ENCODE measurements at regions not wholly inside any gene's neighbourhood (a gene's known extent, or its start where the extent isn't known, plus 50 kb on each side); places are given as distances from the start of the nearest gene placed in this dataset.
"Not testable (repeated sequence)": the region's sequence is repeated elsewhere in the genome, so short reads cannot be mapped to it uniquely, and the experiment has no call there.

DNA sequence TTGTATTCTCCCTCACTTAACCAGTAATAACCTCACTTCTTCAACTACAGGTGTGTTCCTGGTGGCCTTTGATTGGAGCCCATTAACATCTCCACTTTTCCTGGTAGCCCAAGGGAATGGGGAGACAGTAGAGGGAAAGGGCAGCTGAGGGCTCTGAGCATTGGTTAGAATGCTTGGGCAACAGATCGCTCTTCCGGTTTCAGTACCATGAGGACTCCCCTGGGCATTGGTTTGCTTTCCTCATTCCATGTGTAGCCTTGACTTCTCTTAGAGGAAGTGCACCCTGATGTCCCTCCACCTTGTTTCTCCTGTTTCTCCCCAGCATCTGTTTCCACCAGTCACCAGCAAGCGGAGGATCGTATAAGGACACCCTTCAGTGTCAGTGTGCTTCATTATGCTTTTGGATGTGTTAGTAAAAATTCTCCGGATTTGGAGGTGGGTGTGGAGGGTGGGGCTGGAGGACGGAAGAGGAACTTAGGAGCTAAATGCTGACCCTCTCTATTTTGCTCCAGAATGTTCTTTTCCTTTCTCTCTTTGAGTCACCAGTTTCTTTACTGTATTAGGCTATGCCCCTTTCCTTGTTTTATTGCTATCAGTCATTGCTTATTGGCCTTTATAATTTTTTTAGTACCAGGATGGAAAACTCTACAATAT, 50.6 kb upstream of the ZNG1B start:
- not testable (repeated sequence) for DNase-seq

DNA sequence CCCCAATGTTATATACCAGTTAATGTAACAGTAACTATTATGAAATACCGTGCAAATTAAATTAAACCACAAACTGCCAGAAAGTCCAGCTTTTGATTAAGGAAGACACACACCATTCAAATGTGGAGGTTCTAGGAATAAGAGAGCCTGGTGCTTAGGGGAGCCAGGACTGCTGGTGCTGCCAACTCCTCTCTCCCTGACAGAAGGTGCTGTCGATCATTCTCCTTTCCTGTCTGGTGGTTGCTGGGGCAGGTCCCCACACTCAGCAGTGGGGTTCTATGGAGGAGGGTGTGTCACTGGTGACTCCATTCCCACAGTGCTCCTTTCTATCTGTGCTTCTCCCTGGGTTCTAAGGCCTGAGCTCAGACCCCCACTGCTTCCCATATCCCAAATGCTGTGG, 57.9 kb upstream of the ZNG1B start:
- not testable (repeated sequence) for DNase-seq

DNA sequence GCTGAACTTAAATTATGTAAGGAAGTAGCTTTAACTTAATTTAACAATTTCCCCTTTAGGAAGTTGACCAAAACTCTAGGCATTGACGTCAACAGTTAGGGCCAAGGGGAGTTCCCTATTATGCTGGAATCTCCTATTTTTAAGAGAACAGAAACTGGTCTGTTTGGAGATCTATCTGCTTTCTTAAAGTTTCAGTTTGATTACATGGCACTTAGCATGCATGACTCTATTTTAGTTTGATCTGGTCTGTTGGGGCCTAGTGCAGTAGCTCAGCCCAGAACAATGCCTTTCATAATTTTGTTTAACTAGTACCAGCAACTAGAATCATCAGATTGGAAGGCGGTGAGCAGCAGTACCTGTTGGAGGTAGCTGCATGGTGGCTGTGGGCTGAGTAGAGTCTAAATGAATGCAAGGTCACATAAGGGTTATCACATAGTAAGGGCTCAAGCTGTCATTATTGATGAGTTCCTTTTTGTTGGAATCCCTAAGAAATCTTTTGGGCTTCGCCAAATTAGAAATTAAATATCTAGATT, 60.5 kb upstream of the ZNG1B start:
- DNase-seq: no peak

DNA sequence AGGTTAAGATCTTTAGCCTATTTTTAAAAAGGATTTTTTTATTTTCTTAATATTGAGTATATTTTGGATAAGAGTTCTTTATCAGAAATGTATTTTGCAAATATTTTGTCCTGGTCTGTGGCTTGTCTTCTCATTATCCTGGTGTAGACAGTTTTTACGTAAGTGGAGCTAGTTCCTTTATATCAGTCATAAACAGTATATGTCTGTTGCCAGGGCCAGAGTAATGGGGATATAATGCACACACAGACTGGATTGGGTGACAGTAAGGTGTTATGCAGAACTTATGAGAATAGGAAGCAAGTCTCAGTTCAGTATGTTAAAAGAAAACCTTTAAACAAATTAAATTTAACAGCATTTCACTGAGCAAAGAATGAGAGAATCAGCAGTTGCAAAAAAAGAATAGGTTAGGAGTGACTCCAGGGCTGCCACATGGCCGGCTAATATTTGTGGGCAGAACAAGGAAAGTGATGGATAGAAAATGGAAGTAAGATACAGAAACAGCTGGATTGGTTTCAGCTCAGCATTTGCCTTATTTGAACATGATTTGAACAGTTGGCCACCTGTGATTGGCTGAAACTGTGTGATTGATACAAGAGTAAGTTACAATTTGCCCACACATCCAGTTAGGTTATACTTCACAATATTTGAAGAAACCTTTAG, 61.1 kb upstream of the ZNG1B start:
- DNase-seq: no peak

DNA sequence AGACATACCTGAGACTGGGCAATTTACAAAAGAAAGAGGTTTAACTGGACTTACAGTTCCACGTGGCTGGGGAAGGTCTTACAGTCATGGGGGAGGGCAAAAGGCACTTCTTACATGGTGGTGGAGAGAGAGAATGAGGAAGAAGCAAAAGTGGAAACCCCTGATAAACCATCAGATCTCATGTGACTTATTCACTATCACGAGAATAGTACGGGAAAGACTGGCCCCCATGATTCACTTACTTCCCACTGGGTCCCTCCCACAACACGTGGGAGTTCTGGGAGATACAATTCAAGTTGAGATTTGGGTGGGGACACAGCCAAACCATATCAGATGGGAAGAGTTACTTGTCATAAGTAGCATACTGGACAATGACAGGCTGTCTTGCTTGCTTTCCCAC, 62.6 kb upstream of the ZNG1B start:
- DNase-seq: not testable (repeated sequence)

DNA sequence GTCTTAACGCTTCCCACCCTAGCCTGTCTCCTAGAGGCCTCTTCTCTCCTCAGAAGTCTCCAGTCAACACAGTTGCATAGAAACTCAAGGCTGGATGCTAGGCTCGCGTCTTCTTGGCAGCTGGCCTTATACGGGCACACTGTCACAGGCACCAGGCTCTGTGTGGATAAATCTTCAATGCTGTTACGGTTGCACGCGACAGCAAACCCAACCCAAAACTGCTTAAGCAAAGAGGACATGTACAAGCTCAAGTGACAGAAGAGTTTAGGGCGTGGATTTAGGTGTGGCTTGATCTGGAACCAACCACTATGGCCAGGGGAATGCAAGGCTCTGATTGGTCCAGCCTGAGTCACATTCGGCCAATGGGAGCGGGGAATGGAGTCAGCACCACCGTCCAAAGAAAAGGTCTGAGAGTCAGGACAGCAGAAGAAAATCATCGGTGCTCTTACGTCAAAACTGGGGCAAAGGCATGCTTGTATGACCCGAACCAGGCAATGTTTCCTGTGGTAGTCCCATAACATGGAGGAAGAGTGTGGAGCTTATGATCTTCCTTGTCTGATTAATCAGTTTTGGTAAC, 65.1 kb upstream of the ZNG1B start:
- not testable (repeated sequence) for DNase-seq

DNA sequence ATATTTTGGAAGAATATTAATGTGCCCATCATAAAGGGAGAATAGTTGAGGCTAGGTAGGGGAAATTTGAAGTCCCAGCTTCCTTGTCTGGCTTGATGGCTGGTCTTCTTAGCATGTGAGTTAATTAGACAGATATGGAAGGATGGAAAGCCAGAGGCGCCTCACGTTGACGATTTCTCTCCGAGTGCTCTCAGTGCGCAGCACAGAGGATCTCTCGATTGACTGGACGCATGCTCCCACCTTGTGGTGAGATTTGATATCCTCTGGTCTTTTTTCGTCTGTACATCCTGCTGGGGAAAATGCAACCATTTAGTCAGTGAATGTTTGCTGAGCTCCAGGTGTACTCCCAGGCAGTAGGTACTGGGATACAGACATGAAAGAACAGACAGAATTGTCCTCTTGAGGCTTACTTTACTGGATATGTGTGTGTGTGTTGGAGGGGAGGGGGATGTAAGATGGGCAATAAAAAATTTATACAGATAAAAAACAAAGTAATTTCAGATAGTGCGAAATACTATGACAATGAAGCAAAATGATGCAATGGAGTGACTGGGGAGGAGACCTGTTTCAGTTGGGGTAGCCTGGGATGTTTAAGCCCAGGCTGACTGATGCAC, 66.9 kb upstream of the ZNG1B start:
- peak; percentile 75 for DNase-seq

DNA sequence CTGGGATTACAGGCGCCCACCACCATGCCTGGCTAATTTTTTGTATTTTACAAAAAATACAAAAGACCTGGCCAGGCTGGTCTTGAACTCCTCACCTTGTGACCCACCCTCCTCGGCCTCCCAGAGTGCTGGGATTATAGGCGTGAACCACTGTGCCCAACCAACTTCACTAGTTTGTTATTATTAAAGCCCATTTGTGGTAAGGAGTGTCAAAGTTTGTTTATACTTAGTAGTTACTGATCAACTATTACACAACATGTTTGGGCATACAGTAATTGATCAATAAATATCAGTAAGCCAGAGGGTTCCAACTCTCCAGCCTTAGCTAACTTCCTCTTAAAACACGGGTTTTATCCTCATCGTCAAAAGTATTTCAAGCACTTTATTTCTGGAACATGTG, 67.5 kb upstream of the ZNG1B start:
- no peak for DNase-seq

DNA sequence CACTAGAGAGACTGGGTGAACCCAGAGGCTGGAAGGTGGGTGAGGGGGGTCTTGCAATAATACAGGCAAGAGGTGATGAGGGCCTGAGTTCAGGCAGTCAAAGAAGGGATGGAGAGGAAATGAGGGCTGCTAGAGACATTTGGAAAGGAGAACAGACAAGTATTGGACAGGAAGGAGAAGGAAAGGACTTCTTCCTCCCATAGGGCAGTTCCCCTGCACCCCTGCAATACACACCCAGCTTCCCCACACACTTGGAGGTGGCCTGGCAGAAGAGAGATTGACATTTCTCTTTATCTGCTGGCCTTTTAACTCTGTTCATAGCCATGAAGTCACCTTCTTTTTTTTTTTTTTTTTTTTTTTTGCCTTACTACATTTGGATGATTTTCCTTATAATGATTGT, 68.9 kb upstream of the ZNG1B start:
- not testable (repeated sequence) for DNase-seq

DNA sequence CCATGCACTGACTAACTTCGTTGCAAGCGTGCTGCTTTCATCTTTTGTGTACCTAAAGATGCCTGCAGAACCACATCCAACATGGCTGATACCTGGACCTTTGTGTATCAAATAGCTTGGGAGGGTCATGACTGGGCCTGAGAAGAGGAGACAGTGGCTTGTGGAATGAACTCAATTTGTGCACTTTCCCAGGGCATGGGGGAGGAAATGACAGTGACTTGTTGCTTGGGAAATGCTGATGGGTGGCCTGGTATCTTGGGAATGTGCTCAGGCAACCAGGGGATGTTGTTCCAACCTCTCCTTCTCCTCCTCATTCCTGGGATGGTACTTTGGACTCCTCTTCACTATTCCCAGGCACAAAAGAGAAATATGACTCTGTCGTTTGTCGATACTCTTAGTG, 70.7 kb upstream of the ZNG1B start:
- DNase-seq: not testable (repeated sequence)

DNA sequence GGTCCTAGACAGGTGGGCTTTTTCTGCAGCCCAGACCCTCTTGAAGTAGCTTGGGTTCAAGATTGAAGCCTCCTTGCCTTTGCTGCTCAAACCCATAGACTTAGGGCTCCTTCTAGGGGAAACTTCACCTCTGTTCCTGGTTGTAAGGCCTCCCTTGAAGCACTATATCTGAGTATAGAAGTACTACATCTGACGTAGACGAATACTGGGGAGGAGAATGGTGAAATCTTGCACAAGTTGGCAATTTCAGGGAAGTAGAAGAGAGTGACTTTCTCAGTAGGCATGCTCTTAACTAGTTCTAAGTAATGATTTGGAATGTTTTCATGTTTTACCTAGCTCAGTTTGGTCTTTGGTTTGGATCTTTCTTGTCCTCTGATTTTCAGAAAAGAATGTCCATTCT, 71.7 kb upstream of the ZNG1B start:
- not testable (repeated sequence) for DNase-seq

DNA sequence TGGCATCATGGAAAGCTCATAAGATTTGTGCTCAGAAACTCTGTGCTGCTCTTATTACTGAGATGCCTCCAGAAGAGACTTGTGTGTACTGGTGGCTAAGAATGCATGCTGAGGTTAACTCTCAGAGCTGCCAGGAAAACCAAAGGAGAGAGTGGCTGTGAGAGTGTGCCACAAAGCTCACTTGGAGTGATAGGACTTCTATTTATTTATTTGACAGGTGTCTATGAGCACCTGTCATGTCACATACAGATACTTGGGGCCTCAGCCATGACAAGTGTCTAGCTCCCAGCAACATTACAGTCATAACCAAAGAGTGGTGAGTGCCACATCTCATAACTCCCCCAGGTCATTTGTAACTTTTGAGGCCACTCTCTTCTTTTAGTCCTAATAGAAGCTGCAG, 72.2 kb upstream of the ZNG1B start:
- not testable (repeated sequence) for DNase-seq

DNA sequence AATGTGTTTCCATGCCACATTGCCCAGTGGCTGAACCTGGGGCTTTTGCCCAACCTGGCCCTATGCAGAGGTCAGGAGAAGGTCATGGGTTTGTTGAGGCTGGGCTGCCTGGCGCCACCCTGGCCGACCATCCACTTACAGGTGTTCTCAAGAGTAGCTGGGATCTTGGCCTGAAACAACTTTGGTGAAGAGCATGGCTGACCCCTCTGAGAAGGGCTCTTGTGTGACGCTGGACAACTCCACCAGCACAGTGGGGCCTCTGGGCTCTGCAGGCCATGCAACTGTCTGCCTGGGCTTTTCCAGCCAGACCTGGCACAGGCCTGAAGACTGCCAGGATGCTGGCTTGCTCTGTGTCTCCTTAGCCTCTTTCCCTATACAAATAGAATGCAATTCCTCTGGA, 76.4 kb upstream of the ZNG1B start:
- no peak for DNase-seq

DNA sequence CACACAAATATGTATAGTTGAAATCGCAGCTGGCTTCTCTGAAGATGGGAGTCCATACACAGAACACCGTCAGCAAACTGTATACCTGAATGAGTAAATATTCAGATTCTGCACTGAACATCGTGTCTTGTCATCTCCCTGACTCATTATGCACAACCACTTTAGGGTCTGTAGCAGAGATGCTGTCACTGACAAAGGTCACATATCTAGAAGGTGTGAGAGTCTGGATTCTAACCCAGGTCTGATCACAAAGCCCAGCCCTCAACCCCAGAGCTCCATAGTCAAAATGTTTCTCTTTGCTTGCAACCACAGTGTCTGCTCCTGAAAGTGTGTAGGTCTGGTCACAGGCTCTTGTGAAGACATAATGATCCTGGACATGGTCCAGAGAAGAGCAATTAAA, 78.3 kb upstream of the PAX8 start:
- peak; percentile 22 for DNase-seq

DNA sequence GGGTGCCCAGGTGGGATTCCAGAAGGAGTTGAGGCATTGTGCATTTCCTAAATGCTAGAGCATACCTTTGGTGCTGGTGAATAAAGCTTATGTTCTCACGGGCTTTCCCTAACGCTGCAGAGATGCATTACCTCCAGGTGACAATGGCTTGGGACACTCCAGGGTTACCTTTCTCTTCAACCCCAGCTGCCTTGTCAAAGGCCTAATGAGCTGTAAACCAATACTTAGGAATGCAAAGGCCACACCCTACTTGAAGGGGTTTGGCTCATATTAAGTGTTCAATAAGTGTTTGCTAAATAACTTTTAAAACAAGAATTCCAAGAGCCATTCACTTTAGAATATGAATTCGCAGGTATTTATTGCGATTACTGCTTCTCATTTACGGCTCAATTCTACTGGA, 77.6 kb upstream of the PAX8 start:
- DNase-seq: not testable (repeated sequence)

DNA sequence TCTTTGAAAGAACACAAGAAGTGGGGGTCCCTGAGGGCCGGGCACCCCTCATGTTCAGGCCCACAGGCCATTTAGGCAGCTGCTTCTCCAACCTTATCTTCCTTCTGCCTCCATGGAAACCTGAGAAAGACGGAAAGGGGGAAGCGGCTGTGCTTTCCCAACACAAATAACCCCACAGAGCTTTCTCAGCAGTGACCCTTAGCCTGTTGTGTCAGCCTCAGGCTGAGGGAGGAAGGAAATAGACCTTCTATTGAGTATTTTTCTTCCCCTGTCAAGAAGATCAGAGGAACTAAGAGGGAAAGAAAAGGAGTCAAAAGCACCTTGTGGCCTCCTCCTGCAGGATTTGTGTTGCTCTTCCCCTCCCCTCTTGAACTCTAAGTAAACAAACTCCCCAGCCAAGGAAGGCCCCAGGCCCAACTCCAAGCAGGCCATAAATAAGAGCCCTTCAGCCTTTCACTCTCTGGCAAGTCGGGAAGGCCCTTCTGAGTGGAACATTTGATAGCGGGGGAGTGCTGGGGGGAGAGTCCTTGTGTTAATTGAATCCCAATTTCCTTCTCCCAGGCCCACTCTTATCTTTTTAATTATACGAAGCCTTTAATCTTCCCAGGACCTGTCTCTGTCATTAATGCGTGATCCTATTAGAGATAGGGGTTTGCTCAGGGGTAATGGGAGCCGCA, 76.8 kb upstream of the PAX8 start:
- DNase-seq: not testable (repeated sequence)

DNA sequence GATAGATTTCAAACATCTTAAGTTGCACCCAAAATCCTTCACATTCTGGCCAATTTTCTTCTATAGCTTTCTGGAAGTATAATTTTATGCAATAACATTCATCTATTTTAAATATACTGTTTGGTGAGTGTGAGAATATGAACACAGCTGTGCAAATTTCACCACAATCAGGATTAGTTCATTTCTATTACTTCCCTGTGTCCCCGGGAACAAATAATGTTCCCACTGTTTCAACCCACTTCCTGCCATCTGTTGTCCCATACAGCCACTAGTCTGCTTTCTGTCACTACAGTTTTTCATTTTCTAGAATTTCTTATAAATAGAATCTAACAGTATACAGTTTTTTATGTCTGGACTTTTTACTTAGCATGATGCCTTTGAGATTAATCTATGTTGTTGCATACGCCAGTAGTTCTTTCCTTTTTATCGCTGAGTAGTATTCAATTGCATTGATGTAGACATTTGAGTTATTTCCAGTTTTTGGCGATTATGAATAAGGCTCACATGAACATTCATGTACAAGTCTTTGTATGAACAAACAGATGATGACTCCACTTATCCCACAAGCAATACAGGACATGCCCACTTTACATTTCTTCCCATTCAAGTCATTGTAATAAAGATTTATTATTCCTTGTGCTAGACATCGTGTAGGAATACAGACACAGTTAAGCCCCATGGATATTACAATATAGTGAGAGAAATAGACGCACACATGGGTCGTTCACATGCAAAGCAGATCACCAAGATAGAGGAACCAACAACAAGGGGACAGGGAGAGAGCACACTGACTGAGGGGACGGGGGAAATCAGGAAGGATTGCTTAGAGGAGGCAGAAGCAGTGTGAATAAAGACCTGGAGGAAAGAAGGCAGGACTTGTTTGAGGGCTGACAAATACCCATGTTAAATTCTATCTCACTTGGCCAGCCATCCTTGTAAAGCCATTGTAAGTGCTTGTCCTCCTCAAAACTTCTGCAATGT, 72.9 kb upstream of the PAX8 start:
- DNase-seq: no peak

DNA sequence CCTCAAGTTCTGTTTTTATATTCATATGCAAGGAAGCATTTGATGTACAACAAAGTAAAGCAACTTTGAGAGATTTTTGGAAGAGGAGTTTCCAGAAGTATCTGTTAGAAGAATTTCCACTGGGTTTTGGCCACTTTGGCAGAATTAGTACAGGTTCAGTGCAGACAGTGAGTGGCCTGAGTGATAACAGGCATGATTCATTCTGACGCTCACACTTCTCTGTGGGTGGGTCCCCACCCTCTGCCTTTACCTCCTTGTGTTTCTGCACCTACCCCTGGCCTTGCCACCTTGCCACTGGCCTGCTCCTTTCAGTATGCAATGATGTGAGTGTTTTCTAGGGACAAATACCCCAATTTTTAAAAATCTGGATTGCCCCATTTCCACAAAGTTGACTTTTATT, 65.1 kb upstream of the PAX8 start:
- DNase-seq: not testable (repeated sequence)

DNA sequence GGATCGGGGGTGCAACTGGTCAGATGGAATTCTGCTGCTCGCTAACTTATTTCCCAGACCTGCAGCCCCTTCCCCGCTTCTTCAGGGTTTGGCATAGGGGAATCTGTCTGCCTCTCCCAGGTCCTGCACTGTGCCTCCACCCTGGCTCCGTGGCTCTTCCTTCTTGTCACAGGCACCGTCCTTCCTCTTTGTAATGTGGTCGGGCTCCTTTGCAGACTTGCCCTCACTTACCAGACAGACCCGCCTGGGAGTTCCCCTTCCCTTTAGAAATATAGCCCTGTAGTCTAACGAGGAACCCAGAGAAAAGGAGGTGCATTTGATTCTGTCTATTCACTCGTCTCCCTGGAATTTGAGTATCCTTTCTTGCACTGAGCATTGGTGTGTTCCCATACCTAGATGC, 63.9 kb upstream of the PAX8 start:
- DNase-seq: no peak

DNA sequence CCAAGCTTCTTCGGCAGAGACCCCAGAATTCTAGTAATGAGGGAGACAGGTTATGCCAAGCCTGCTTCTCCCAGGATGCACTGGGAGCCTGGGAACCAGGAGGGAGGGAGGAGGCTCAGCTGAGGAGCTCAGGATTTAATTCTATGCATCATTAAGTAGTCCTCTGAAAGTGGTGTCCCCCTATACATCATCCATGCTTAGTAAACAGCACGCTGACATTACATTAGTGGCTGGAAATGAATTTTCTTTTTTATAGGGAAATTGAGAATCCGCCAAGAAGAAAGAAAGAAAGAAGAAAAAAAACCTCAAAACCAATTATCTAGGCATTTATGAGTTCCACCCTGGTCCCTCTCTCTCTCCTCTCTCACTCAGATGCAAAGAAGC, 63.1 kb upstream of the PAX8 start:
- DNase-seq: not testable (repeated sequence)

DNA sequence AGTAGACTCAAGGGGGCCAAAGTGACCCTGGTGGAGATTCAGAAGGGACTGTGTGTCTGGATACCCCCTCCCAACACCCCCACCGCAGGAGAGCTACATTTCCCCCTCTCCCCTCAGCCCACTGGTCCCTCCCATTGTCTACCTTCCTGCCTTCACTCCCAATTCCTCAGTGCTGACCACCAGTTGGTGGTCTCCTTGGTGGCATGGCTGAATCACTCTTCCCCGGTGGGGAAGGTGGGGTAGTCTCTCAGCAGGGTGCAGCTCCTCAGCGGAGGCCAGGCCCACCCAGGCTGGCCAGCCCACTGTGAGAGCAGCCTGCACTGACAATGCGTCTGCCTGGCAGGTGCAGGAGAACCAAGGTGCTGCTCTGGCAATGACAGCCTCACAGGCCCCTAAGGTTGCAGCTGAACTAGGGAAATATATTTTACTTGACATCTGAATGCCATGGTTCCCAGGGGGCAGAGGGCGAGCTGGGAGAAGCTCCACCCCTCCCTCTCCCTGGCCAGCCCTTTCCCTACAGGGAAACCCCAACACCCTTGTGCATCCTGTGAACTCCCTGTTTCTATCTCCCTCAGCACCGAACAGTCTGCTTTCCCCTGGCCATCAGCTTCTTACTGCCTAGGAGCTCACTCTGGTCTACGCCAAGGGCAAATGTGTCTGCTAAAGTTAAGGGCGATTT, 62.6 kb upstream of the PAX8 start:
- DNase-seq: no peak

Measured in activated CD4-positive, alpha-beta T cell treated with anti-CD3 and anti-CD28 coated beads for 48 hours (primary cell).